ENCODE measurements at regions not wholly inside any gene's neighbourhood (a gene's known extent, or its start where the extent isn't known, plus 50 kb on each side); places are given as distances from the start of the nearest gene placed in this dataset.

- Histone ChIP-seq H3K4me3 (no peak overlapping the region), H3K27ac (no peak overlapping the region), H3K36me3 (no peaks in the 10 kb centered on the region), H3K9me3 (peaks cover 1 to 3% of the 10 kb centered on the region in 2 donors), H3K4me1 (no peaks in the 10 kb centered on the region), H3K27me3 (no peaks in the 10 kb centered on the region)
- DNase-seq (ENCODE audit: low spot score in 2 of 2): no peak
- intact Hi-C loops (cut with DNase I; ENCODE audit: low total_unique reads): no loop called here
- TF ChIP-seq POLR2A (IDR thresholded peaks at IDR 0.05): no peak
- TF ChIP-seq POLR2AphosphoS5 (IDR thresholded peaks at IDR 0.05): no peak
- no peak for TF ChIP-seq CTCF (IDR thresholded peaks at IDR 0.05)
Measured at GRCh38 chr20:6515261-6515660, 252.2 kb upstream of the BMP2 start.

GRCh38 chr20:6513599-6513998 is 253.9 kb upstream of the BMP2 start:
- DNase-seq (ENCODE audit: low spot score in 2 of 2): no peak
- Histone ChIP-seq H3K4me1 (no peaks in the 10 kb centered on the region), H3K27ac (no peak overlapping the region), H3K36me3 (no peaks in the 10 kb centered on the region), H3K27me3 (no peaks in the 10 kb centered on the region), H3K9me3 (peaks cover 3 to 4% of the 10 kb centered on the region in 2 donors), H3K4me3 (no peak overlapping the region)
- intact Hi-C loops (cut with DNase I; ENCODE audit: low total_unique reads): no loop called here
- no peak for TF ChIP-seq POLR2AphosphoS5 (IDR thresholded peaks at IDR 0.05)
- no peak for TF ChIP-seq CTCF (IDR thresholded peaks at IDR 0.05)
- no peak for TF ChIP-seq POLR2A (IDR thresholded peaks at IDR 0.05)

- Histone ChIP-seq H3K27ac (no peak overlapping the region), H3K4me1 (no peaks in the 10 kb centered on the region), H3K9me3 (peaks cover 3 to 4% of the 10 kb centered on the region in 2 donors), H3K27me3 (no peaks in the 10 kb centered on the region), H3K4me3 (no peak overlapping the region), H3K36me3 (no peaks in the 10 kb centered on the region)
- TF ChIP-seq POLR2A (IDR thresholded peaks at IDR 0.05): no peak
- no peak for TF ChIP-seq POLR2AphosphoS5 (IDR thresholded peaks at IDR 0.05)
- TF ChIP-seq CTCF (IDR thresholded peaks at IDR 0.05): no peak
- intact Hi-C loops (cut with DNase I; ENCODE audit: low total_unique reads): no loop called here
- DNase-seq (ENCODE audit: low spot score in 2 of 2): no peak
Measured at GRCh38 chr20:6509374-6509773, 258.1 kb upstream of the BMP2 start.

GRCh38 chr20:6506906-6507305 is 260.6 kb upstream of the BMP2 start:
- H3K27me3 ChIP-seq: no peaks in the 10 kb centered on the region

GRCh38 chr20:6504826-6505225 is 262.7 kb upstream of the BMP2 start:
- H3K36me3 ChIP-seq: no peaks in the 10 kb centered on the region
- DNase-seq (ENCODE audit: low spot score in 2 of 2): no peak
- H3K27ac ChIP-seq: no peak overlapping the region
- intact Hi-C loops (cut with DNase I; ENCODE audit: low total_unique reads): no loop called here
- no peaks in the 10 kb centered on the region for H3K4me1 ChIP-seq
- H3K9me3 ChIP-seq: peaks cover 0 to 11% of the 10 kb centered on the region in 2 donors
- TF ChIP-seq CTCF (IDR thresholded peaks at IDR 0.05) (no peak), POLR2A (IDR thresholded peaks at IDR 0.05) (no peak), POLR2AphosphoS5 (IDR thresholded peaks at IDR 0.05) (no peak)
- H3K27me3 ChIP-seq: no peaks in the 10 kb centered on the region
- H3K4me3 ChIP-seq: no peak overlapping the region

More at GRCh38 chr20:6506906-6507305, 260.6 kb upstream of the BMP2 start:
- H3K36me3 ChIP-seq: no peaks in the 10 kb centered on the region
- H3K9me3 ChIP-seq: peaks cover 0 to 4% of the 10 kb centered on the region in 2 donors
- TF ChIP-seq POLR2A (IDR thresholded peaks at IDR 0.05) (no peak), POLR2AphosphoS5 (IDR thresholded peaks at IDR 0.05) (no peak), CTCF (IDR thresholded peaks at IDR 0.05) (no peak)
- intact Hi-C loops (cut with DNase I; ENCODE audit: low total_unique reads): no loop called here
- no peaks in the 10 kb centered on the region for H3K4me1 ChIP-seq
- H3K4me3 ChIP-seq: no peak overlapping the region
- DNase-seq (ENCODE audit: low spot score in 2 of 2): no peak
- H3K27ac ChIP-seq: no peak overlapping the region

Data from breast epithelium (tissue), 4 donors.